ENCODE measurements at regions not wholly inside any gene's neighbourhood (a gene's known extent, or its start where the extent isn't known, plus 50 kb on each side); places are given as distances from the start of the nearest gene placed in this dataset.

DNA sequence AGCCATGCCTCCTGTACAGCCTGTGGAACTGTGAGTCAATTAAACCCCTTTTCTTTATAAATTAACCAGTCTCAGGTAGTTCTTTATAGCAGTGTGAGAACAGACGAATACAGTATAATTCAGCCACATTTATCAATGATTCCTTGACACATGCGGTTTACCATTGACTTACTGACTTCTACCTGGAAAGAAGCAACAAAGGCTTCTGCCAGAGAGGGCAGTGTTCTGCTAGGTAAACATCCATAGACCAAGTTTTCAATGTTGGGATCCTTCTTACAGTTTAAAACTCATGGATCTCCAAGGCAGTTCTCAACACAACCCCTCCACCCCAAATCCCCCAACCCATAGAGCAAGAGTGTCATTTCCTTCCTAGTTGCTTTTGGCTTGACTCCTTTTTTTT is 150.6 kb downstream of the ZNF648 start:
- peak; percentile 83 for TF ChIP-seq CTCF (IDR thresholded peaks at IDR 0.05)
- no peak for TF ChIP-seq ZFX (IDR thresholded peaks at IDR 0.05; ENCODE audit: borderline replicate concordance)

All from 22Rv1 (cell line).